ENCODE measurements at regions not wholly inside any gene's neighbourhood (a gene's known extent, or its start where the extent isn't known, plus 50 kb on each side); places are given as distances from the start of the nearest gene placed in this dataset.

GRCh38 chr13:111506125-111506524, 185.7 kb downstream of the TEX29 start:
- TF ChIP-seq EP300 (conservative IDR thresholded peaks at IDR 0.05; ENCODE audit: poor library complexity, severe bottlenecking) (no peak), CTCF (IDR thresholded peaks at IDR 0.05; ENCODE audit: poor library complexity, severe bottlenecking) (no peak), EZH2 (IDR thresholded peaks at IDR 0.05; ENCODE audit: borderline replicate concordance, insufficient read depth, low read length, poor library complexity, severe bottlenecking) (no peak), RAD21 (conservative IDR thresholded peaks at IDR 0.05) (no peak), POLR2AphosphoS5 (IDR thresholded peaks at IDR 0.05) (no peak), MXI1 (conservative IDR thresholded peaks at IDR 0.05; ENCODE audit: poor library complexity, severe bottlenecking) (no peak), TAF1 (IDR thresholded peaks at IDR 0.05; ENCODE audit: low read depth) (no peak), SMC3 (conservative IDR thresholded peaks at IDR 0.05; ENCODE audit: poor library complexity) (no peak)
- TF ChIP-seq, protein P1, sequence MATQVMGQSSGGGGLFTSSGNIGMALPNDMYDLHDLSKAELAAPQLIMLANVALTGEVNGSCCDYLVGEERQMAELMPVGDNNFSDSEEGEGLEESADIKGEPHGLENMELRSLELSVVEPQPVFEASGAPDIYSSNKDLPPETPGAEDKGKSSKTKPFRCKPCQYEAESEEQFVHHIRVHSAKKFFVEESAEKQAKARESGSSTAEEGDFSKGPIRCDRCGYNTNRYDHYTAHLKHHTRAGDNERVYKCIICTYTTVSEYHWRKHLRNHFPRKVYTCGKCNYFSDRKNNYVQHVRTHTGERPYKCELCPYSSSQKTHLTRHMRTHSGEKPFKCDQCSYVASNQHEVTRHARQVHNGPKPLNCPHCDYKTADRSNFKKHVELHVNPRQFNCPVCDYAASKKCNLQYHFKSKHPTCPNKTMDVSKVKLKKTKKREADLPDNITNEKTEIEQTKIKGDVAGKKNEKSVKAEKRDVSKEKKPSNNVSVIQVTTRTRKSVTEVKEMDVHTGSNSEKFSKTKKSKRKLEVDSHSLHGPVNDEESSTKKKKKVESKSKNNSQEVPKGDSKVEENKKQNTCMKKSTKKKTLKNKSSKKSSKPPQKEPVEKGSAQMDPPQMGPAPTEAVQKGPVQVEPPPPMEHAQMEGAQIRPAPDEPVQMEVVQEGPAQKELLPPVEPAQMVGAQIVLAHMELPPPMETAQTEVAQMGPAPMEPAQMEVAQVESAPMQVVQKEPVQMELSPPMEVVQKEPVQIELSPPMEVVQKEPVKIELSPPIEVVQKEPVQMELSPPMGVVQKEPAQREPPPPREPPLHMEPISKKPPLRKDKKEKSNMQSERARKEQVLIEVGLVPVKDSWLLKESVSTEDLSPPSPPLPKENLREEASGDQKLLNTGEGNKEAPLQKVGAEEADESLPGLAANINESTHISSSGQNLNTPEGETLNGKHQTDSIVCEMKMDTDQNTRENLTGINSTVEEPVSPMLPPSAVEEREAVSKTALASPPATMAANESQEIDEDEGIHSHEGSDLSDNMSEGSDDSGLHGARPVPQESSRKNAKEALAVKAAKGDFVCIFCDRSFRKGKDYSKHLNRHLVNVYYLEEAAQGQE (IDR thresholded peaks at IDR 0.05; ENCODE audit: borderline replicate concordance) = no peak
